ENCODE measurements at regions not wholly inside any gene's neighbourhood (a gene's known extent, or its start where the extent isn't known, plus 50 kb on each side); places are given as distances from the start of the nearest gene placed in this dataset.
A peak's percentile ranks its signal among the peaks of the same experiment; 100 is the strongest.

DNA sequence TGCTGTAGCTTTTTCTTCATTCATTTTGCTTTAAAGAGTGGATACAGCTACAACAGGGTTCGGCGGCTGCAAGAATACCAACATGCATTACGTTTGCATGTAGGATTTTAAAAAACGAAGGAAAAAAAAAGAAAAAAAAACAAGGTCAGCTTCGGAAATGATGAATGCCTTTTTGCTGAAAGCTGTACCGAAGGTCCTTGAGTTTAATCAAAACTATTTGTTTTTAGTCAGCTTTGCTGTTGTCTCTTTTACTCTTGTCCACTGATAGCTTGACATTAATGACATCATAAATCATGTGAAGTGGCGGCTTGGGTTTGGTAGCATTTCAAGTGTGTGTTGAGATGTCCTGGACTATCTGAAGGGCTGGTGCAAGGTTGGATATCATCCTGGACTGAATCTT, 779.1 kb downstream of the NR2F1-AS1 start:
- ATAC-seq (no peak), DNase-seq (ENCODE audit: low spot score) (no peak)
- H3K4me3 Mint-ChIP-seq = no peak overlapping the region
- no peak overlapping the region for H3K4me2 ChIP-seq
- H3K27ac Mint-ChIP-seq = 0 out of 2 replicates have a peak overlapping the region, but pooled peaks have one; percentile 29
- H3K27me3 Mint-ChIP-seq (ENCODE audit: insufficient read depth, low read depth, poor library complexity) = no peaks in the 10 kb centered on the region
- H3K27ac ChIP-seq (ENCODE audit: low read depth) = no peak overlapping the region
- H3K36me3 Mint-ChIP-seq (ENCODE audit: low read depth) = no peaks in the 10 kb centered on the region
- no peak overlapping the region for H3K4me3 ChIP-seq
- no peaks in the 10 kb centered on the region; the same call in 1 of the 2 replicates for H3K9me2 ChIP-seq (ENCODE audit: insufficient read depth)
- H3K79me2 ChIP-seq (replicated peaks; ENCODE audit: insufficient read depth) = no peaks in the 10 kb centered on the region
- H3K4me1 ChIP-seq (ENCODE audit: insufficient read depth) = no peaks in the 10 kb centered on the region
- peaks cover 4% of the 10 kb centered on the region; the same call in 2 of the 3 replicates for H3K9me3 Mint-ChIP-seq
- H3K36me3 ChIP-seq (ENCODE audit: insufficient read depth) = no peaks in the 10 kb centered on the region
- no peaks in the 10 kb centered on the region for H3K4me1 Mint-ChIP-seq
- no peaks in the 10 kb centered on the region for H4K20me1 ChIP-seq (replicated peaks; ENCODE audit: insufficient read depth)
- H3F3A ChIP-seq (replicated peaks; ENCODE audit: low read depth) = no peaks in the 10 kb centered on the region
- no peak overlapping the region; the same call in 1 of the 2 replicates for H2AFZ ChIP-seq
- H3K27me3 ChIP-seq (ENCODE audit: insufficient read depth) = no peaks in the 10 kb centered on the region
- TF ChIP-seq POLR2AphosphoS5 (IDR thresholded peaks at IDR 0.05; ENCODE audit: low read depth) (no peak), STAT1 (IDR thresholded peaks at IDR 0.05; ENCODE audit: unreplicated experiment) (no peak), ZNF331 (CRISPR knock-in tag; IDR thresholded peaks at IDR 0.05; ENCODE audit: low read depth) (no peak), JUNB (IDR thresholded peaks at IDR 0.05; ENCODE audit: unreplicated experiment) (no peak), CREB1 (CRISPR knock-in tag; IDR thresholded peaks at IDR 0.05; ENCODE audit: low read depth) (no peak), NANOG (IDR thresholded peaks at IDR 0.05; ENCODE audit: borderline replicate concordance) (no peak)
- TF ChIP-seq, protein P1, sequence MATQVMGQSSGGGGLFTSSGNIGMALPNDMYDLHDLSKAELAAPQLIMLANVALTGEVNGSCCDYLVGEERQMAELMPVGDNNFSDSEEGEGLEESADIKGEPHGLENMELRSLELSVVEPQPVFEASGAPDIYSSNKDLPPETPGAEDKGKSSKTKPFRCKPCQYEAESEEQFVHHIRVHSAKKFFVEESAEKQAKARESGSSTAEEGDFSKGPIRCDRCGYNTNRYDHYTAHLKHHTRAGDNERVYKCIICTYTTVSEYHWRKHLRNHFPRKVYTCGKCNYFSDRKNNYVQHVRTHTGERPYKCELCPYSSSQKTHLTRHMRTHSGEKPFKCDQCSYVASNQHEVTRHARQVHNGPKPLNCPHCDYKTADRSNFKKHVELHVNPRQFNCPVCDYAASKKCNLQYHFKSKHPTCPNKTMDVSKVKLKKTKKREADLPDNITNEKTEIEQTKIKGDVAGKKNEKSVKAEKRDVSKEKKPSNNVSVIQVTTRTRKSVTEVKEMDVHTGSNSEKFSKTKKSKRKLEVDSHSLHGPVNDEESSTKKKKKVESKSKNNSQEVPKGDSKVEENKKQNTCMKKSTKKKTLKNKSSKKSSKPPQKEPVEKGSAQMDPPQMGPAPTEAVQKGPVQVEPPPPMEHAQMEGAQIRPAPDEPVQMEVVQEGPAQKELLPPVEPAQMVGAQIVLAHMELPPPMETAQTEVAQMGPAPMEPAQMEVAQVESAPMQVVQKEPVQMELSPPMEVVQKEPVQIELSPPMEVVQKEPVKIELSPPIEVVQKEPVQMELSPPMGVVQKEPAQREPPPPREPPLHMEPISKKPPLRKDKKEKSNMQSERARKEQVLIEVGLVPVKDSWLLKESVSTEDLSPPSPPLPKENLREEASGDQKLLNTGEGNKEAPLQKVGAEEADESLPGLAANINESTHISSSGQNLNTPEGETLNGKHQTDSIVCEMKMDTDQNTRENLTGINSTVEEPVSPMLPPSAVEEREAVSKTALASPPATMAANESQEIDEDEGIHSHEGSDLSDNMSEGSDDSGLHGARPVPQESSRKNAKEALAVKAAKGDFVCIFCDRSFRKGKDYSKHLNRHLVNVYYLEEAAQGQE (IDR thresholded peaks at IDR 0.05; ENCODE audit: unreplicated experiment) = no peak
- TF ChIP-seq, protein P2, sequence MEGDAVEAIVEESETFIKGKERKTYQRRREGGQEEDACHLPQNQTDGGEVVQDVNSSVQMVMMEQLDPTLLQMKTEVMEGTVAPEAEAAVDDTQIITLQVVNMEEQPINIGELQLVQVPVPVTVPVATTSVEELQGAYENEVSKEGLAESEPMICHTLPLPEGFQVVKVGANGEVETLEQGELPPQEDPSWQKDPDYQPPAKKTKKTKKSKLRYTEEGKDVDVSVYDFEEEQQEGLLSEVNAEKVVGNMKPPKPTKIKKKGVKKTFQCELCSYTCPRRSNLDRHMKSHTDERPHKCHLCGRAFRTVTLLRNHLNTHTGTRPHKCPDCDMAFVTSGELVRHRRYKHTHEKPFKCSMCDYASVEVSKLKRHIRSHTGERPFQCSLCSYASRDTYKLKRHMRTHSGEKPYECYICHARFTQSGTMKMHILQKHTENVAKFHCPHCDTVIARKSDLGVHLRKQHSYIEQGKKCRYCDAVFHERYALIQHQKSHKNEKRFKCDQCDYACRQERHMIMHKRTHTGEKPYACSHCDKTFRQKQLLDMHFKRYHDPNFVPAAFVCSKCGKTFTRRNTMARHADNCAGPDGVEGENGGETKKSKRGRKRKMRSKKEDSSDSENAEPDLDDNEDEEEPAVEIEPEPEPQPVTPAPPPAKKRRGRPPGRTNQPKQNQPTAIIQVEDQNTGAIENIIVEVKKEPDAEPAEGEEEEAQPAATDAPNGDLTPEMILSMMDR (conservative IDR thresholded peaks at IDR 0.05; ENCODE audit: low read depth in 2 of 2) = no peak
- TF ChIP-seq, protein P3, sequence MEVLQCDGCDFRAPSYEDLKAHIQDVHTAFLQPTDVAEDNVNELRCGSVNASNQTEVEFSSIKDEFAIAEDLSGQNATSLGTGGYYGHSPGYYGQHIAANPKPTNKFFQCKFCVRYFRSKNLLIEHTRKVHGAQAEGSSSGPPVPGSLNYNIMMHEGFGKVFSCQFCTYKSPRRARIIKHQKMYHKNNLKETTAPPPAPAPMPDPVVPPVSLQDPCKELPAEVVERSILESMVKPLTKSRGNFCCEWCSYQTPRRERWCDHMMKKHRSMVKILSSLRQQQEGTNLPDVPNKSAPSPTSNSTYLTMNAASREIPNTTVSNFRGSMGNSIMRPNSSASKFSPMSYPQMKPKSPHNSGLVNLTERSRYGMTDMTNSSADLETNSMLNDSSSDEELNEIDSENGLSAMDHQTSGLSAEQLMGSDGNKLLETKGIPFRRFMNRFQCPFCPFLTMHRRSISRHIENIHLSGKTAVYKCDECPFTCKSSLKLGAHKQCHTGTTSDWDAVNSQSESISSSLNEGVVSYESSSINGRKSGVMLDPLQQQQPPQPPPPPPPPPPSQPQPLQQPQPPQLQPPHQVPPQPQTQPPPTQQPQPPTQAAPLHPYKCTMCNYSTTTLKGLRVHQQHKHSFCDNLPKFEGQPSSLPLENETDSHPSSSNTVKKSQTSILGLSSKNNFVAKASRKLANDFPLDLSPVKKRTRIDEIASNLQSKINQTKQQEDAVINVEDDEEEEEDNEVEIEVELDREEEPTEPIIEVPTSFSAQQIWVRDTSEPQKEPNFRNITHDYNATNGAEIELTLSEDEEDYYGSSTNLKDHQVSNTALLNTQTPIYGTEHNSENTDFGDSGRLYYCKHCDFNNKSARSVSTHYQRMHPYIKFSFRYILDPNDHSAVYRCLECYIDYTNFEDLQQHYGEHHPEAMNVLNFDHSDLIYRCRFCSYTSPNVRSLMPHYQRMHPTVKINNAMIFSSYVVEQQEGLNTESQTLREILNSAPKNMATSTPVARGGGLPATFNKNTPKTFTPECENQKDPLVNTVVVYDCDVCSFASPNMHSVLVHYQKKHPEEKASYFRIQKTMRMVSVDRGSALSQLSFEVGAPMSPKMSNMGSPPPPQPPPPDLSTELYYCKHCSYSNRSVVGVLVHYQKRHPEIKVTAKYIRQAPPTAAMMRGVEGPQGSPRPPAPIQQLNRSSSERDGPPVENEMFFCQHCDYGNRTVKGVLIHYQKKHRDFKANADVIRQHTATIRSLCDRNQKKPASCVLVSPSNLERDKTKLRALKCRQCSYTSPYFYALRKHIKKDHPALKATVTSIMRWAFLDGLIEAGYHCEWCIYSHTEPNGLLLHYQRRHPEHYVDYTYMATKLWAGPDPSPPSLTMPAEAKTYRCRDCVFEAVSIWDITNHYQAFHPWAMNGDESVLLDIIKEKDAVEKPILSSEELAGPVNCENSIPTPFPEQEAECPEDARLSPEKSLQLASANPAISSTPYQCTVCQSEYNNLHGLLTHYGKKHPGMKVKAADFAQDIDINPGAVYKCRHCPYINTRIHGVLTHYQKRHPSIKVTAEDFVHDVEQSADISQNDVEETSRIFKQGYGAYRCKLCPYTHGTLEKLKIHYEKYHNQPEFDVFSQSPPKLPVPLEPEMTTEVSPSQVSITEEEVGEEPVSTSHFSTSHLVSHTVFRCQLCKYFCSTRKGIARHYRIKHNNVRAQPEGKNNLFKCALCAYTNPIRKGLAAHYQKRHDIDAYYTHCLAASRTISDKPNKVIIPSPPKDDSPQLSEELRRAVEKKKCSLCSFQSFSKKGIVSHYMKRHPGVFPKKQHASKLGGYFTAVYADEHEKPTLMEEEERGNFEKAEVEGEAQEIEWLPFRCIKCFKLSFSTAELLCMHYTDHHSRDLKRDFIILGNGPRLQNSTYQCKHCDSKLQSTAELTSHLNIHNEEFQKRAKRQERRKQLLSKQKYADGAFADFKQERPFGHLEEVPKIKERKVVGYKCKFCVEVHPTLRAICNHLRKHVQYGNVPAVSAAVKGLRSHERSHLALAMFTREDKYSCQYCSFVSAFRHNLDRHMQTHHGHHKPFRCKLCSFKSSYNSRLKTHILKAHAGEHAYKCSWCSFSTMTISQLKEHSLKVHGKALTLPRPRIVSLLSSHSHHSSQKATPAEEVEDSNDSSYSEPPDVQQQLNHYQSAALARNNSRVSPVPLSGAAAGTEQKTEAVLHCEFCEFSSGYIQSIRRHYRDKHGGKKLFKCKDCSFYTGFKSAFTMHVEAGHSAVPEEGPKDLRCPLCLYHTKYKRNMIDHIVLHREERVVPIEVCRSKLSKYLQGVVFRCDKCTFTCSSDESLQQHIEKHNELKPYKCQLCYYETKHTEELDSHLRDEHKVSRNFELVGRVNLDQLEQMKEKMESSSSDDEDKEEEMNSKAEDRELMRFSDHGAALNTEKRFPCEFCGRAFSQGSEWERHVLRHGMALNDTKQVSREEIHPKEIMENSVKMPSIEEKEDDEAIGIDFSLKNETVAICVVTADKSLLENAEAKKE (CRISPR knock-in tag; IDR thresholded peaks at IDR 0.05) = no peak
- TF ChIP-seq, protein P4, sequence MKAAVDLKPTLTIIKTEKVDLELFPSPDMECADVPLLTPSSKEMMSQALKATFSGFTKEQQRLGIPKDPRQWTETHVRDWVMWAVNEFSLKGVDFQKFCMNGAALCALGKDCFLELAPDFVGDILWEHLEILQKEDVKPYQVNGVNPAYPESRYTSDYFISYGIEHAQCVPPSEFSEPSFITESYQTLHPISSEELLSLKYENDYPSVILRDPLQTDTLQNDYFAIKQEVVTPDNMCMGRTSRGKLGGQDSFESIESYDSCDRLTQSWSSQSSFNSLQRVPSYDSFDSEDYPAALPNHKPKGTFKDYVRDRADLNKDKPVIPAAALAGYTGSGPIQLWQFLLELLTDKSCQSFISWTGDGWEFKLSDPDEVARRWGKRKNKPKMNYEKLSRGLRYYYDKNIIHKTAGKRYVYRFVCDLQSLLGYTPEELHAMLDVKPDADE (IDR thresholded peaks at IDR 0.05) = no peak

All from GM23338 (cell line).